Nucleus accumbens (tissue), 56 donors: ENCODE measurements at regions not wholly inside any gene's neighbourhood (a gene's known extent, or its start where the extent isn't known, plus 50 kb on each side); places are given as distances from the start of the nearest gene placed in this dataset.
A peak's percentile ranks its signal among the peaks of the same experiment; 100 is the strongest.

Experiments used
- DNase-seq, 56 donors: peaks; one replicate each; lab custom pipeline; 2025; lab: John Stamatoyannopoulos, UW

- DNase-seq: no peak
Observed at GRCh38 chr4:152044331-152045036, 283.7 kb upstream of the GATB start.

- no peak for DNase-seq
Observed at GRCh38 chr4:152041295-152041694, 280.5 kb upstream of the GATB start.

- no peak for DNase-seq
Observed at GRCh38 chr4:152039691-152040090, 278.9 kb upstream of the GATB start.

GRCh38 chr4:152039023-152039481 is 278.2 kb upstream of the GATB start:
- DNase-seq: no peak

GRCh38 chr4:152038238-152038637 is 277.4 kb upstream of the GATB start:
- no peak for DNase-seq

GRCh38 chr4:152037435-152037834 is 276.6 kb upstream of the GATB start:
- no peak for DNase-seq

GRCh38 chr4:152033621-152034020 is 272.8 kb upstream of the GATB start:
- no peak for DNase-seq

- DNase-seq: no peak
Observed at GRCh38 chr4:152032722-152033131, 271.9 kb upstream of the GATB start.

GRCh38 chr4:152029631-152030030 is 268.8 kb upstream of the GATB start:
- no peak for DNase-seq

GRCh38 chr4:152028131-152028530 is 267.3 kb upstream of the GATB start:
- no peak for DNase-seq

GRCh38 chr4:152024881-152025280 is 264.1 kb upstream of the GATB start:
- peak in 2 of 56 donors; percentile 6 to 7 for DNase-seq

- DNase-seq: no peak
Observed at GRCh38 chr4:152023674-152024073, 262.9 kb upstream of the GATB start.

GRCh38 chr4:152022543-152022942 is 261.7 kb upstream of the GATB start:
- no peak for DNase-seq

GRCh38 chr4:152021788-152022438 is 261.1 kb upstream of the GATB start:
- DNase-seq: peak; percentile 21 to 97 (median 90)

GRCh38 chr4:152020073-152020472 is 259.3 kb upstream of the GATB start:
- no peak for DNase-seq

GRCh38 chr4:152016303-152016620 is 255.5 kb upstream of the GATB start:
- peak in 15 of 56 donors; percentile 9 to 51 (median 29) for DNase-seq

GRCh38 chr4:152015597-152016302 is 254.9 kb upstream of the GATB start:
- DNase-seq: peak in 4 of 56 donors; percentile 8 to 17 (median 15)

- no peak for DNase-seq
Observed at GRCh38 chr4:152014280-152014679, 253.5 kb upstream of the GATB start.

- no peak for DNase-seq
Observed at GRCh38 chr4:152011469-152011868, 250.7 kb upstream of the GATB start.

- peak in 1 of 56 donors; percentile 17 for DNase-seq
Observed at GRCh38 chr4:152010710-152011079, 249.9 kb upstream of the GATB start.

GRCh38 chr4:152009983-152010709 is 249.3 kb upstream of the GATB start:
- no peak for DNase-seq
